Keratinocyte (primary cell): ENCODE measurements at regions not wholly inside any gene's neighbourhood (a gene's known extent, or its start where the extent isn't known, plus 50 kb on each side); places are given as distances from the start of the nearest gene placed in this dataset.

ENCODE experiments used
- DNase-seq: peaks from one replicate; pipeline ENCODE4 v3.0.0-alpha.2; 2011; ENCODE audit warnings: low read depth, missing footprints, low spot score
- FAIRE-seq: peaks from 2 replicates; lab custom pipeline; 2011; peaks lifted over from hg19 to GRCh38; lab: Jason Lieb, UNC
- H2AFZ ChIP-seq: 2 replicates; pipeline ENCODE4 v1.6.0; 2012; ENCODE audit warnings: low read length, control low read depth, inconsistent platforms; ENCODE audit not compliant: control insufficient read depth
- H3K27ac ChIP-seq: 2 replicates; pipeline ENCODE4 v1.5.1; 2011; ENCODE audit warnings: low read length; ENCODE audit not compliant: control insufficient read depth, insufficient read depth
- H3K27me3 ChIP-seq: 3 replicates; pipeline ENCODE4 v1.6.0; 2011; ENCODE audit warnings: low read length; ENCODE audit not compliant: control insufficient read depth, insufficient read depth; ENCODE audit errors: extremely low read depth
- H3K36me3 ChIP-seq, 2 experiments: 2 replicates in 1 of 2; 3 replicates in 1 of 2; pipeline ENCODE4 v1.5.1; 2011; ENCODE audit warnings: low read length in 2 of 2, mild to moderate bottlenecking in 1 of 2; ENCODE audit not compliant: control insufficient read depth in 2 of 2, insufficient read depth in 2 of 2; ENCODE audit errors: extremely low read depth in 1 of 2
- H3K4me1 ChIP-seq: 3 replicates; pipeline ENCODE4 v1.5.1; 2011; ENCODE audit warnings: low read length; ENCODE audit not compliant: control insufficient read depth, insufficient read depth; ENCODE audit errors: extremely low read depth
- H3K4me2 ChIP-seq: 3 replicates; pipeline ENCODE4 v1.6.0; 2011; ENCODE audit warnings: low read depth, low read length; ENCODE audit not compliant: control insufficient read depth, insufficient read depth; ENCODE audit errors: extremely low read depth
- H3K4me3 ChIP-seq, 3 experiments: fragments of 200-600 bp in 1 of 3; sonication (generic) in 1 of 3; 2 replicates in 2 of 3; 3 replicates in 1 of 3; pipeline ENCODE4 v1.5.1; 2011 to 2016; ENCODE audit warnings: low read length in 3 of 3, mild to moderate bottlenecking in 3 of 3, control low read depth in 2 of 3, inconsistent platforms in 1 of 3, low read depth in 1 of 3, mixed read lengths in 1 of 3, mixed run types in 1 of 3, moderate library complexity in 1 of 3; ENCODE audit not compliant: control insufficient read depth in 2 of 3, insufficient read depth in 2 of 3; ENCODE audit errors: extremely low read depth in 1 of 3
- H3K79me2 ChIP-seq: 2 replicates; pipeline ENCODE4 v1.6.0; 2012; ENCODE audit warnings: low read length; ENCODE audit not compliant: control insufficient read depth, insufficient read depth
- H3K9ac ChIP-seq: 3 replicates; pipeline ENCODE4 v1.6.0; 2011; ENCODE audit warnings: low read length; ENCODE audit not compliant: control insufficient read depth, insufficient read depth; ENCODE audit errors: extremely low read depth
- H3K9me1 ChIP-seq: 3 replicates; pipeline ENCODE4 v1.6.0; 2011; ENCODE audit warnings: low read length; ENCODE audit not compliant: control insufficient read depth, insufficient read depth; ENCODE audit errors: extremely low read depth
- H3K9me3 ChIP-seq: 2 replicates; pipeline ENCODE4 v1.5.1; 2012; ENCODE audit warnings: low read depth, low read length; ENCODE audit not compliant: control insufficient read depth
- H4K20me1 ChIP-seq: 3 replicates; pipeline ENCODE4 v1.6.0; 2011; ENCODE audit warnings: low read length; ENCODE audit not compliant: control insufficient read depth, insufficient read depth; ENCODE audit errors: extremely low read depth
- CTCF ChIP-seq, 3 experiments: IDR thresholded peaks in 1 of 3; conservative IDR thresholded peaks in 1 of 3; optimal IDR thresholded peaks in 1 of 3; 2 replicates in 2 of 3; 3 replicates in 1 of 3; pipeline versions ENCODE3 to v1.5.1; 2011; ENCODE audit warnings: low read length in 3 of 3, mild to moderate bottlenecking in 3 of 3, moderate library complexity in 2 of 3, control low read depth in 1 of 3, inconsistent platforms in 1 of 3; ENCODE audit not compliant: insufficient read depth in 2 of 3; ENCODE audit errors: extremely low read depth in 1 of 3
- EZH2 ChIP-seq: IDR thresholded peaks from one replicate; pipeline ENCODE4 v1.6.1; 2012; ENCODE audit warnings: inconsistent platforms, mild to moderate bottlenecking, low read length, moderate library complexity
- dilution Hi-C: fragments of 300-500 bp; cut with MboI; formaldehyde crosslinking; loops from one replicate; pipeline ENCODE4 v1.7.0; 2020; ENCODE audit warnings: low sequenced_read_pairs; ENCODE audit not compliant: extremely low pct_ligation_motif_present

GRCh38 chr5:174817610-174818009 lies 93.2 kb downstream of the MSX2 start:
- DNase-seq (no peak), FAIRE-seq (no peak)
- no peaks in the 10 kb centered on the region for H3K27me3 ChIP-seq
- H3K9me3 ChIP-seq = no peaks in the 10 kb centered on the region
- H3K4me3 ChIP-seq = no peak overlapping the region
- no peaks in the 10 kb centered on the region for H3K4me1 ChIP-seq
- H3K36me3 ChIP-seq = no peaks in the 10 kb centered on the region
- H3K4me2 ChIP-seq = no peak overlapping the region
- no peak for TF ChIP-seq EZH2
- no peak for TF ChIP-seq CTCF (optimal IDR thresholded peaks at IDR 0.05 in 1 of 3, IDR thresholded peaks at IDR 0.05 in 1 of 3, conservative IDR thresholded peaks at IDR 0.05 in 1 of 3; ENCODE audit: extremely low read depth in 1 of 3, insufficient read depth in 2 of 3, low read length in 3 of 3)
- dilution Hi-C loops = no loop called here
- H3K27ac ChIP-seq = no peak overlapping the region
- no peaks in the 10 kb centered on the region for H3K79me2 ChIP-seq
- H3K9me1 ChIP-seq = no peaks in the 10 kb centered on the region
- H2AFZ ChIP-seq = no peak overlapping the region
- H4K20me1 ChIP-seq = no peaks in the 10 kb centered on the region
- H3K9ac ChIP-seq = no peak overlapping the region

- Histone ChIP-seq H3K9ac (no peak overlapping the region), H3K9me3 (no peaks in the 10 kb centered on the region), H3K4me1 (no peaks in the 10 kb centered on the region), H3K4me3 (no peak overlapping the region), H3K27me3 (no peaks in the 10 kb centered on the region), H3K9me1 (no peaks in the 10 kb centered on the region), H2AFZ (no peak overlapping the region), H3K27ac (no peak overlapping the region), H3K36me3 (no peaks in the 10 kb centered on the region), H3K79me2 (no peaks in the 10 kb centered on the region), H3K4me2 (no peak overlapping the region), H4K20me1 (no peaks in the 10 kb centered on the region)
- dilution Hi-C loops = no loop called here
- TF ChIP-seq CTCF (optimal IDR thresholded peaks at IDR 0.05 in 1 of 3, IDR thresholded peaks at IDR 0.05 in 1 of 3, conservative IDR thresholded peaks at IDR 0.05 in 1 of 3; ENCODE audit: extremely low read depth in 1 of 3, insufficient read depth in 2 of 3, low read length in 3 of 3) (peak in 2 of 3 experiments; percentile 26 to 58), EZH2 (no peak)
- DNase-seq = no peak
- FAIRE-seq = no peak
Observed at GRCh38 chr5:174816858-174817257, 92.5 kb downstream of the MSX2 start.
